Left lung (tissue), 4 donors: ENCODE measurements at regions not wholly inside any gene's neighbourhood (a gene's known extent, or its start where the extent isn't known, plus 50 kb on each side); places are given as distances from the start of the nearest gene placed in this dataset.

Experiments
- ATAC-seq: fragments of 200-7000 bp; cut with Tn5 transposase; one replicate; pipeline ENCODE4 v1.9.1; 2020; ENCODE audit warnings: moderate library complexity
- DNase-seq, 4 donors: peaks; one replicate each; pipeline ENCODE4 v3.0.0-alpha.2; 2013 to 2020
- H3K27ac ChIP-seq, 2 donors: fragments of 200-600 bp; sonication (generic) in 1 of 2; one replicate each; pipeline versions ENCODE4 v1.5.0 to v1.8.0; 2020 to 2021
- H3K27me3 ChIP-seq, 2 donors: fragments of 200-600 bp; sonication (generic) in 1 of 2; one replicate each; pipeline versions ENCODE4 v1.5.0 to v1.8.0; 2020 to 2021
- H3K36me3 ChIP-seq, 2 donors: fragments of 200-600 bp; sonication (generic) in 1 of 2; one replicate each; pipeline versions ENCODE4 v1.5.0 to v1.8.0; 2020 to 2021
- H3K4me1 ChIP-seq, 2 donors: fragments of 200-600 bp; one replicate each; pipeline ENCODE4 v1.8.0; 2021
- H3K4me3 ChIP-seq, 2 donors: fragments of 200-600 bp; sonication (generic) in 1 of 2; one replicate each; pipeline versions ENCODE4 v1.5.0 to v1.8.0; 2020 to 2021; ENCODE audit warnings: mild to moderate bottlenecking in 1 of 2
- H3K9me3 ChIP-seq, 2 donors: fragments of 200-600 bp; sonication (generic) in 1 of 2; one replicate each; pipeline versions ENCODE4 v1.5.0 to v1.8.0; 2020 to 2021
- CTCF ChIP-seq, 2 donors: fragments of 200-600 bp; sonication (generic) in 1 of 2; IDR thresholded peaks; one replicate each; pipeline versions ENCODE4 v1.5.0 to v1.8.0; 2021; ENCODE audit warnings: antibody characterized with exemption in 2 of 2
- intact Hi-C, 2 donors: fragments of 100-400 bp; cut with DNase I; formaldehyde crosslinking; loops; one replicate each; pipeline versions ENCODE4 v1.11.2 to v1.14.2; 2022
- donor health status: DM: no; HTN: yes; CAD: no.
- donor health status: DM: no; HTN: no; CAD: no.

- no peak for DNase-seq
- no peak for ATAC-seq
- no peak for TF ChIP-seq CTCF (IDR thresholded peaks at IDR 0.05)
- Histone ChIP-seq H3K4me1 (no peaks in the 10 kb centered on the region), H3K27me3 (no peaks in the 10 kb centered on the region), H3K36me3 (no peaks in the 10 kb centered on the region), H3K4me3 (no peak overlapping the region), H3K9me3 (no peaks in the 10 kb centered on the region), H3K27ac (no peak overlapping the region)
- intact Hi-C loops, result no loop called here
Measured at GRCh38 chr3:74479915-74480314, 134.5 kb downstream of the CNTN3 start.

GRCh38 chr3:74470313-74470712, 144.1 kb downstream of the CNTN3 start:
- Histone ChIP-seq H3K27ac (no peak overlapping the region), H3K4me1 (no peaks in the 10 kb centered on the region), H3K27me3 (no peaks in the 10 kb centered on the region), H3K4me3 (no peak overlapping the region), H3K9me3 (no peaks in the 10 kb centered on the region), H3K36me3 (no peaks in the 10 kb centered on the region)
- no peak for TF ChIP-seq CTCF (IDR thresholded peaks at IDR 0.05)
- no peak for ATAC-seq
- no peak for DNase-seq
- intact Hi-C loops, result no loop called here

- no peaks in the 10 kb centered on the region for H3K27me3 ChIP-seq
- no peak for TF ChIP-seq CTCF (IDR thresholded peaks at IDR 0.05)
- intact Hi-C loops, result no loop called here
- DNase-seq (no peak), ATAC-seq (no peak)
- no peak overlapping the region for H3K27ac ChIP-seq
- no peak overlapping the region for H3K4me3 ChIP-seq
- H3K4me1 ChIP-seq, result no peaks in the 10 kb centered on the region
- H3K36me3 ChIP-seq, result no peaks in the 10 kb centered on the region
- no peaks in the 10 kb centered on the region for H3K9me3 ChIP-seq
Measured at GRCh38 chr3:74469713-74470112, 144.7 kb downstream of the CNTN3 start.

GRCh38 chr3:74469151-74469550, 145.3 kb downstream of the CNTN3 start:
- no peaks in the 10 kb centered on the region for H3K27me3 ChIP-seq
- no peak overlapping the region for H3K4me3 ChIP-seq
- intact Hi-C loops, result no loop called here
- TF ChIP-seq CTCF (IDR thresholded peaks at IDR 0.05), result no peak
- no peak overlapping the region for H3K27ac ChIP-seq
- H3K9me3 ChIP-seq, result no peaks in the 10 kb centered on the region
- DNase-seq, result no peak
- no peaks in the 10 kb centered on the region for H3K36me3 ChIP-seq
- no peaks in the 10 kb centered on the region for H3K4me1 ChIP-seq
- ATAC-seq, result no peak

GRCh38 chr3:74465715-74466410, 148.6 kb downstream of the CNTN3 start:
- no peak overlapping the region for H3K4me3 ChIP-seq
- H3K9me3 ChIP-seq, result peaks cover 0 to 2% of the 10 kb centered on the region in 2 donors
- no peak for TF ChIP-seq CTCF (IDR thresholded peaks at IDR 0.05)
- H3K4me1 ChIP-seq, result no peaks in the 10 kb centered on the region
- intact Hi-C loops, result no loop called here
- no peak overlapping the region for H3K27ac ChIP-seq
- ATAC-seq (no peak), DNase-seq (no peak)
- H3K36me3 ChIP-seq, result no peaks in the 10 kb centered on the region
- no peaks in the 10 kb centered on the region for H3K27me3 ChIP-seq
